AG10803 (cell line): ENCODE measurements at regions not wholly inside any gene's neighbourhood (a gene's known extent, or its start where the extent isn't known, plus 50 kb on each side); places are given as distances from the start of the nearest gene placed in this dataset.
"Not testable (repeated sequence)": the region's sequence is repeated elsewhere in the genome, so short reads cannot be mapped to it uniquely, and the experiment has no call there.

Experiments used
- DNase-seq: peaks from one replicate; pipeline ENCODE4 v3.0.0; 2010; ENCODE audit warnings: low read depth
- H3K4me3 ChIP-seq: 2 replicates; pipeline ENCODE4 v1.5.1; 2011; ENCODE audit warnings: mild to moderate bottlenecking, low read length, control low read depth
- TF ChIP-seq, protein P1 (sequence below): conservative IDR thresholded peaks from 2 replicates; pipeline ENCODE4 v1.5.1; 2011; ENCODE audit warnings: mild to moderate bottlenecking, low read length, control low read depth, inconsistent platforms

DNA sequence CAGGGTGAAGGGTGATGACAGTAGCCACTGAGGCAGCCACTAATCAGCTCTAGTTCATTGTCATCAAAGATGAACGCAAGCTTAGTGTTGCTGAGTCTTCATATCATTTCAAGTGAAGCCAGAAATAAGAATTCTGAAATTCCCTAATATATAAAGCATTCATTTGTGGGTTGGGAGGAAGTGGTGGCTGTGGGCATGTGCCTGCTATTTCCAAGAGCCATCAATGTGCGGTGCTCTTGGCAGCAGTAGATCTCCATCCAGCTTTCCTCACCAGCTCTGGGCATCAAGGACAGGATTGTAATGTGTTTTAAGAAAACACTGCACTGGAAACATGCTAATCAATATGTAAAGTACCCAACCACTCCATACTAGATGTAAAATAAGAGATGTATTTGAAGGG is 202.5 kb upstream of the AHR start:
- DNase-seq, result peak; percentile 44
- H3K4me3 ChIP-seq, result no peak overlapping the region
- TF ChIP-seq, protein P1, sequence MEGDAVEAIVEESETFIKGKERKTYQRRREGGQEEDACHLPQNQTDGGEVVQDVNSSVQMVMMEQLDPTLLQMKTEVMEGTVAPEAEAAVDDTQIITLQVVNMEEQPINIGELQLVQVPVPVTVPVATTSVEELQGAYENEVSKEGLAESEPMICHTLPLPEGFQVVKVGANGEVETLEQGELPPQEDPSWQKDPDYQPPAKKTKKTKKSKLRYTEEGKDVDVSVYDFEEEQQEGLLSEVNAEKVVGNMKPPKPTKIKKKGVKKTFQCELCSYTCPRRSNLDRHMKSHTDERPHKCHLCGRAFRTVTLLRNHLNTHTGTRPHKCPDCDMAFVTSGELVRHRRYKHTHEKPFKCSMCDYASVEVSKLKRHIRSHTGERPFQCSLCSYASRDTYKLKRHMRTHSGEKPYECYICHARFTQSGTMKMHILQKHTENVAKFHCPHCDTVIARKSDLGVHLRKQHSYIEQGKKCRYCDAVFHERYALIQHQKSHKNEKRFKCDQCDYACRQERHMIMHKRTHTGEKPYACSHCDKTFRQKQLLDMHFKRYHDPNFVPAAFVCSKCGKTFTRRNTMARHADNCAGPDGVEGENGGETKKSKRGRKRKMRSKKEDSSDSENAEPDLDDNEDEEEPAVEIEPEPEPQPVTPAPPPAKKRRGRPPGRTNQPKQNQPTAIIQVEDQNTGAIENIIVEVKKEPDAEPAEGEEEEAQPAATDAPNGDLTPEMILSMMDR, result no peak

DNA sequence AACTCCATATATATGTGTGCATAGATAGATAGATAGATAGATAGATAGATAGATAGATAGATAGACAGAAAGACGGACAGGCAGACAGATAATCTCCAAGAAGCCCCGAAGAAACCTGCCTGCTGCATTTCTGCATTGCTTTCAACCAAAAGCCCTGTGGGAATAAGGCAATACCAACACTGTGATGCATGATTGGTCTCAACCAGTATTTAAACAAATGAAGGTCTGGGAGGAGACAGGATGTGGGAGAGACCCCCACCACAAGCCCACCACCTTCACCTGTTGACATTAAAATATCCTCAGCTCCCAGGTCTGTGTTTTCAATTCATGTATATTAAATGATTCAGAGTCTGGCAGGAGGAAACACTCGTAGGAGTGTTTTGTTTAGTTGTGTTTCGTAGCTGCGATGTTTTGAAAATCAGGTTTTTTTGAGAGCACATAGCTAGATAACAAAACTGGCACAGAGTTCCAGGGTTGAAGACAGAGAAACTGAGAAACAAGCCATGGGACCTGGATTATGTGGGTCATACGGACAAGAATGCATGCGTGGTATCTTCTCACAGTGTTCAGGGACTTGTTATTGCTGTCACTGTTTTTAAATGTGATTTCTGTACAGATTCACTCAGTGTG is 200.7 kb upstream of the AHR start:
- no peak overlapping the region for H3K4me3 ChIP-seq
- TF ChIP-seq, protein P1, result no peak

DNA sequence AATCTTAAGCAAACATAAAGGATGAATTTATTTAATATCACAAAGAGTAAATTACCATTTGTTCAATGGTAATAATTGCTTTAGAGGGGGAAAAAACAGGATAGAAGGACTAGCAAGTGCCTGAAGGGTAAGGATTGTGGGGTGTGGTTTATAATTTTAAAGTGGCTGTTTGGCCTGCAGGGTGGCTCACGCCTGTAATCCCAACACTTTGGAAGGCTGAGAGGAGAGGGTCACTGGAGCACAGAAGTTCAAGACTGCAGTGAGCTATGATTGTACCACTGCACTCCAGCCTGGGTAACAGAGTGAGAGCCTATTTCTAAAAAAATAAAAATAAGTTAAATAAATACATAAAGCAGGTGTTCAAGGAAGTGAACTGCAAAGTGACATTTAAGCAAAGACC is 199.9 kb upstream of the AHR start:
- TF ChIP-seq, protein P1, result no peak
- H3K4me3 ChIP-seq, result no peak overlapping the region
- DNase-seq, result no peak

More for the DNA sequence above, 200.7 kb upstream of the AHR start:
- no peak for DNase-seq

DNA sequence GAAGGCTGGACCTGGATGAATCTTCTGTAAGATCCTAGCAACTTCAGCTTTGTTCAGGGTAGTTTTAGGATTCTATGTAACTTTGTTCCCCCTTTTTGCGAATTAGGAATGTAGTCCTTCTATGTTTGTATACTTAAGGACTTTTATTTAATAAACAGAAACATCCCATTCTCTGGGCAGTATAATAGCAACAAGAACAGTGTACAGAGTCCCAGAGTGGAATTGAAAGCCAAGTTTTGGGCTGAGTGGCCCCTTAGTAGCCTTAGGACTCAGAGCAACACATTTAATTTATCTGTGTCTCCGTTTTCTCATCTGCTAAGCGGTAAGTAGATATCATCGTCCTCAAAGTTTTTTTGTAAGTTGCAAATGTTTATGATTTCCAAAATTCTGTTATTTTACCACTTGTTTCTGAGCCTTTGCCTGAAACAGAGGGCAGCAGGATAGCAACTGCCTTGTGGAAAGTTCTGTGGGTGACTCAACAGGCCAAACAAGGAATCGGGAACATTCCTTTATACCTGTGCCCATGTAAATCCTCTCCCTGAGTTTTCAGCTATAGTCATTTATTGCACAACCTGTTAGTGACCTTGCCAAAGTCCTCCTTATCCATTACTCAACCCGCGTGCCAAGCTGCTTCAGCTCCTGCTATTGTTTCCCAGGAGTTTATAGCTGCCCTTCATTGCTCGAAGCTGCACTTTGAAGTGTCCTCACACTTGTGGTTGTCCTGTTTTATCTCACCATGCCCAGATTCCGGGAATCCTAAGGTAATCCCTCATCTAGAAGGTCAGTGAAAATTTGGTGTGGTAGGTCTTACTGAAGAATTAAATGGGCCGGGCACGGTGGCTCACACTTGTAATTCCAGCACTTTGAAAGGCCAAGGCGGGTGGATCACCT is 199.1 kb upstream of the AHR start:
- no peak overlapping the region for H3K4me3 ChIP-seq
- TF ChIP-seq, protein P1, result no peak
- peak; percentile 55 for DNase-seq

DNA sequence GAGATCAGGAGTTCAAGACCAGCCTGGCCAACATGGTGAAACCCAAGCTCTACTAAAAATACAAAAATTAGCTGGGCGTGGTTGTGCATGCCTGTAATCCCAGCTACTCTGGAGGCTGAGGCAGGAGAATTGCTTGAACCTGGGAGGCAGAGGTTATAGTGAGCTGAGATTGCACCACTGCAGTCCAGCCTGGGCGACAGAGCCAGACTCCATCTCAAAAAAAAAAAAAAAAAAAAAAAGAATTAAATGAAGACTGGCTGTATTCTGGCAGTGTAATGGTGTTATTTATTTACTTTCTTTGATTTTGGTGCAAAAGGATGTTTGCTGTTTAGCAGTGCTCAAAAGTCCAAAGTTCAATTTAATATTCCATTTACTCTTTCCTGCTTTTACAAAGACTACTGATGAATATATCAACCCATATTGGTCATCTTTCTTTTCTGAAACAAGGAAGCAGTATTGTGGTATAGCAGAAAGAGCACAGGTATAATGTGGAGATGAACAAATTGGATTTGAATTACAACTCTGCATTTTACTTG is 198.4 kb upstream of the AHR start:
- DNase-seq, H3K4me3 ChIP-seq: not testable (repeated sequence)

DNA sequence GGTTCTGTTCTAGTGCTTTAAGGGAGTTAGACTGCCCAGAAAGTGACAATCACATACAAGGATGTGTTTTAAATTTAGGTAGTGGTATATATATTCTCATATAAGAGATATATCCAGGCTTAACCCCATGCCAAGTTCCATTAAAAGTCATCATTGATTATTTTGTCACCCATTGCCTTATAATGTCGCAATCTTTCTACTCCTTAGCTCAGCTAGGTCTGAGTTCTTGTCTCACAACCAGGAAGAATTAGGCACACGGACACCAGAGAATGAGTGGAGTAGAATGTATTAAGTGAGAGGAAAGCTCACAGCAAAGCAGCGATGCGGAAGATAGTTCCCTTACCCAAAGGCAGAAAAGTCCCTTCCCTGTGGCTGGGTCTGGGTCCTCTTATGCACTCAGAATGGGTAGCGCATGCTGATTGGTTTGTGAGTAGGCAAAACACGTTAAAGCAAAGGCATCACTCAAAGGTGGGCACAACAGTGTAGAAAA is 197.2 kb upstream of the AHR start:
- no peak overlapping the region for H3K4me3 ChIP-seq
- DNase-seq, result no peak
- TF ChIP-seq, protein P1, result no peak

DNA sequence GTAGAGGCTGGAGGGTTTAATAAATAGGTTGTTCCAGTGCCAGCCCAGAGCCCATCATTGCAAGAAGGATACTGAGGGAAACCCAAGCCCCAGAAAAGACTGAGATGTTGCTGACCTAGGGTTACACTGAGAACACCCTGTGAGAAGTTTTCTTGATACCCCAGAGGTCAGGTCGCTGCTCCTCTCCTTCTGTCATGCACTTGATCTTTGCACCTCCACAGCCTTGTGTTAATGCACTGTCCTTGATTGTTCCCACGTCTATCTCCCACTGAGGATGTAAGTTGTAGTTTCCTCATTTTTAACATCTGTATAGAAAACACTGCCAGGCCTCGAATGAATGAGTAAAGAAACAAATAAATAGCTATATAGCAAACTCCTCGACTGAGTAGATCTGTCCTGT is 195.3 kb upstream of the AHR start:
- no peak for DNase-seq
- H3K4me3 ChIP-seq, result no peak overlapping the region
- TF ChIP-seq, protein P1, result no peak
